ENCODE measurements at regions not wholly inside any gene's neighbourhood (a gene's known extent, or its start where the extent isn't known, plus 50 kb on each side); places are given as distances from the start of the nearest gene placed in this dataset.

- H2AFZ ChIP-seq (ENCODE audit: low read length) = no peak overlapping the region
- no peaks in the 10 kb centered on the region for H3K4me1 ChIP-seq (ENCODE audit: insufficient read depth, low read length)
- H3K27me3 ChIP-seq (ENCODE audit: control insufficient read depth in 1 of 2, insufficient read depth in 2 of 2, low read length in 2 of 2) = no peaks in the 10 kb centered on the region
- intact Hi-C loops (cut with micrococcal nuclease; ENCODE audit: unreplicated experiment) (no loop called here), in situ Hi-C loops (cut with HindIII; ENCODE audit: extremely low pct_ligation_motif_present, low pct_unique_long_range_greater_than_20kb) (no loop called here)
- H3K4me3 ChIP-seq (replicated peaks in 1 of 3; ENCODE audit: insufficient read depth in 1 of 3, low read depth in 2 of 3, low read length in 3 of 3) = no peak overlapping the region
- BruUV-seq (replicated peaks) = no TSS peak
- DNase-seq (ENCODE audit: low spot score) (no peak), FAIRE-seq (no peak), ATAC-seq (no peak)
- no peak for TF ChIP-seq ZNF343 (CRISPR knock-in tag; IDR thresholded peaks at IDR 0.05)
- TF ChIP-seq ZNF576 (CRISPR knock-in tag; IDR thresholded peaks at IDR 0.05) = no peak
- no peak for TF ChIP-seq NR0B2 (CRISPR knock-in tag; IDR thresholded peaks at IDR 0.05)
- TF ChIP-seq SNRNP70 (IDR thresholded peaks at IDR 0.05; ENCODE audit: low read depth, low read length) = no peak
- no peak for TF ChIP-seq SP2 (CRISPR knock-in tag; IDR thresholded peaks at IDR 0.05)
- no peak for TF ChIP-seq ZBTB46 (CRISPR knock-in tag; IDR thresholded peaks at IDR 0.05; ENCODE audit: borderline replicate concordance)
- TF ChIP-seq ZNF614 (CRISPR knock-in tag; IDR thresholded peaks at IDR 0.05; ENCODE audit: borderline replicate concordance) = no peak
- TF ChIP-seq SP5 (CRISPR knock-in tag; IDR thresholded peaks at IDR 0.05; ENCODE audit: borderline replicate concordance, low read depth) = no peak
- H4K20me1 ChIP-seq (ENCODE audit: insufficient read depth, low read length) = no peaks in the 10 kb centered on the region
- ChIA-PET POLR2A (no interaction called here), CTCF (ENCODE audit: low intra/inter-chr PET ratio, low total read pairs) (no interaction called here)
- no peaks in the 10 kb centered on the region for H3K36me3 ChIP-seq (replicated peaks in 1 of 2; ENCODE audit: control insufficient read depth in 1 of 2, insufficient read depth in 2 of 2, low read length in 2 of 2)
- 2% methylated on average over 6 of the region's 6 CpGs for WGBS (ENCODE audit: low lambda C conversion rate)
- no peak overlapping the region for H3K27ac ChIP-seq (ENCODE audit: extremely low read length, insufficient read depth, low read length)
- no peak overlapping the region for H3K9ac ChIP-seq (ENCODE audit: insufficient read depth, low read depth, low read length)
- peaks cover 23% of the 10 kb centered on the region for H3K9me3 ChIP-seq (ENCODE audit: low read length)
- no peaks in the 10 kb centered on the region for H3K79me2 ChIP-seq (ENCODE audit: insufficient read depth, low read length)
- H3K4me2 ChIP-seq (ENCODE audit: low read depth, low read length) = no peak overlapping the region
Observed at GRCh38 chr11:21675049-21675616, 517.8 kb upstream of the ANO5 start.
